GM21825 (cell line): ENCODE measurements at regions not wholly inside any gene's neighbourhood (a gene's known extent, or its start where the extent isn't known, plus 50 kb on each side); places are given as distances from the start of the nearest gene placed in this dataset.

Experiments
- ATAC-seq: cut with Tn5 transposase; IDR thresholded peaks from one replicate; pipeline ENCODE4 v1.9.1; 2021; ENCODE audit warnings: mild to moderate bottlenecking, moderate library complexity; ENCODE audit not compliant: unreplicated experiment

DNA sequence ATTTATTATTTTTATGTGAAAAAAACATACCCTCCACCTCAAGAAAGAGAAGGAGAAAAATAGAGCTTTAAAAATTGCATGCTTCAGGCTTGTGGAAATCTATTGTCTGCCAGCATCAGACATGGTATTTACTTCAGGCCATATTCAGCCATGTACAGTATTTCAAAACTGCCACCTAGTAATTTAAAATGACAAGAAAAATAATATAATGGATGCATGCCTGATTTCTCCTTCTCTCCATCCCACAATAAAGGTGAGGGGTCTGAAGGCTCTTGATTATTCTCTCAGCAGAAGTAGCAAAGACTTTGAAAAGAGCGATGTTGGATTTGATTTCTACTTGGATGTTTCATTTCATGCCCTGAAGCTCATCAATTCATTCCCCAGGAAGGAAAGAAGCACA lies 250.7 kb downstream of the TBC1D4 start:
- ATAC-seq: no peak

DNA sequence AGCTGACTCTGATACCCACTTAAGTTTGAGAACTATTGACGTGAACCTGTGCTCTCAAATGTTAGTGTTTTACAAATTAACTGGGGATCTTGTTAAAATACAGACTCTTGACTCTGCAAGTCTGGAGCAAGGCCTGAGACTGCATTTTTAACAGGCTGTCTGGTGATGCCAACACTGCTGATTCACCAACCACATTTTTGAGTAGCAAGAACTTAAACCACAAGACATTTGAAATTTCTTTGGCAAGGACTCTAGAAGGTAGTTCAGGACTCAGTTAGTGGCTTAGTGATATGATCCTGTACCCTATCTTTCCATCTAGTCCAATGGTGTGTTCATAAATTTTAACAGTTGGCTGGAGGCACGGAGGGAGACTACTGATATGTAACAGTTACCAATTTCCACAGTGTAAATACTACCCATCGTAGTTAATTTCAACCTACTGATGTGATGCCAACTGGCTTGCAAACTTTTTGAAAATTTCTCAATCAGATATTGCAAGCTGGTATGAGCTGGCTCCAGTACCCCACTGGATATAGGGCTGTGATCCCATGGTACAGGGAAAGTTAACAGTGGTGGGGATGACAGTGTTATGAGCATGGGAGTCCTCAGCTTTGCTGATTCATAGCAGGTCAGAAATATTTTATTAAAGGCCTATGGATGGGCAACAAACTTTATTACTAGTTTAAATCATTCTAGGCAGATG lies 255.1 kb downstream of the TBC1D4 start:
- ATAC-seq: no peak

DNA sequence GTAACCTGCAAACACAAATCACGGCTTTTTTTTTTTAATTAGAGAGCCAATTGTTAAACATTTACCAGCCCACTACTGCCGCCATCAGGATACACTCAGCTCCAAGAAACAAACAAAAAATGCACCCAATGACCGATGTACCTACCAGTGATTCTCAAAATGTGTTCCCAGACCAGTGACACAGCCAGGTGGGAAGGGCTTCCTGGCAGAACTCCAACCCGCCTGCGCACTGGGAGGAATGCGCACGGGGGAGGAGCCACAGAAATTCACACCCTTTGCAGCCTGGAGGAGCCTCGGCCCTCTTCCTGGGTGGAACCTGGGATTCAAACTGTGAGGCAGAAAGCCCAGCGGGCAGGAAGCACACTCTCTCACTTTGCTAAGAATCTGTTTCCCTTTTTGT lies 255.9 kb downstream of the TBC1D4 start:
- no peak for ATAC-seq

DNA sequence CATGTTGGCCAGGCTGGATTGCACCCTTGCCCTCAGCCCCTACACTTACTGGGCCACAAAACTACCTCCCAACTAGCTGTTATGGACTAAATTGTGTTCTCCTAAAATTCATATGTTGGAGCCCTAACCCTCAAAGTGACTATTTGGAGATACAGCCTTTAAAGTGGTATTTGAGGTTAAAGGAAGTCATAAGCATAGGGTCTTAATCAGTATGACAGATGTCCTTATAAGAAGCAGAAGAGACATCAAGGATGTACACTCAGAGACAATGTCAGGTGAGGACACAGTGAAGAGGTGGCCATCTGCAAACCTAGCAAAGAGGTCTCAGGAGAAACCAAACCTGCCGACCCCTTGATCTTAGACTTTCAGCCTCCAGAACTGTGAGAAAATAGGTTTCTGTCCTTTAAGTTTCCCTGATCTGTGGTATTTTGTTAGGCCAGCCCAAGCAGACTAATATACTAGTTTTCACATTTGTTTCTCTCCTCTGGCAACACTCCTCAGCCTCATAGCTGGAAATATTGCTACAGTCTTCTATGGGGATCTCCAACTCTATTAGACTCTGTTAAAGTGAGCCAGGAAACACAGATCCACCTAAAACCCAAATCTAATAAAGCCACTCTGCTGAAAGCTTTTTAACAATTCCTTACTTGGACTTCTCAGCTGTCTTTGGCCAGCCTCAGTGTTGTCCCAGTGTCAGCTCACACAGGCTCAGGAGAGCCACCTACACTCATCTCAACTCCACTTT lies 256.5 kb downstream of the TBC1D4 start:
- ATAC-seq: no peak

DNA sequence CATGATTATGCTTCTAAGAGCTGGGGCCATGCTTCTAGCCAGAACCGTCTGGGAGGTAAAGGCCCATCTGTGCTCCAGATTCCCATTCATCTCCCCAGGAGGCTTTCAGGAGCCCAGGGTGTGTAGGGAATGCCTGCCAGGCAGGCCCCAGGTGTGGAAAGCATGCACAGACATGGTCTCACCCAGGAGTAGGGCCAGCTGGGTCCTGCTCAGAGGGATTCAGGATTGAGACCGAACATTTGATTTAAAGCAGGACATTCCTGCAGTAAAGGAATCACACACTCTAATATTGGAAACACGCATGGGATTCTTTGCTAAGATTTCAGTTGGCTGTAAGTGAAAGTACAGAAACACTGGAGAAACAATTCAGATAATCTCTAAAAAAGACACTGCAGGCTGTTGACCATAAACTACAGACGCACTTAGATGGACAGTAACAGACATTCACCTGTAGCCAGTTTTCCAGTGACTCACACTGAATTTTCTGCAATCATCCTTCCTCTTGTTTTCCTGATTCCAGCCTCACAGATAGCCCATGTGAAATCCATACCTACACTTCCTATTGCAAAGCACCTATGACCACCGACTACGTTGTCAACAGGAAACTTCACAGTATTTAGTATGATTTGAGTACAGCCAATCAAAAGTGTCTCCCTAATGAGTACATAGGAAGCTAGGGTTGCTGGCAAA lies 257.8 kb downstream of the TBC1D4 start:
- ATAC-seq: no peak

DNA sequence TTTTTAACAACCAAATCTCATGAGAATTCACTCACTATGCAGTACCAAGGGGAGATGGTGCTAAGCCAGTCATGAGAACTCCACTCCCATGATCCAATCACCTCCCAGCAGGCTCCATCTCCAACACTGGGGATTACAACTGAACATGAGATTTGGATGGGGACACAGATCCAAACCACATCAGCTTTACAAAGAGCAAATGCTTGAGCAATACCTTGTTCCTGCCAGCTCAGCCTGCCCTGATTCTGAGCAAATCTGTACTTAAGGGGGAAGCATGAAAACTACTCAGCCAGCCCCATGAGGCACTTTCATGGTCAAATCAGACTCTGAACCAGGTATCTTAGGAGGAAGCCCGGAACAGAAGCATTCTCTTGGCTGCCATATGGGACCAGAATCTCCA lies 259.9 kb downstream of the TBC1D4 start:
- no peak for ATAC-seq

DNA sequence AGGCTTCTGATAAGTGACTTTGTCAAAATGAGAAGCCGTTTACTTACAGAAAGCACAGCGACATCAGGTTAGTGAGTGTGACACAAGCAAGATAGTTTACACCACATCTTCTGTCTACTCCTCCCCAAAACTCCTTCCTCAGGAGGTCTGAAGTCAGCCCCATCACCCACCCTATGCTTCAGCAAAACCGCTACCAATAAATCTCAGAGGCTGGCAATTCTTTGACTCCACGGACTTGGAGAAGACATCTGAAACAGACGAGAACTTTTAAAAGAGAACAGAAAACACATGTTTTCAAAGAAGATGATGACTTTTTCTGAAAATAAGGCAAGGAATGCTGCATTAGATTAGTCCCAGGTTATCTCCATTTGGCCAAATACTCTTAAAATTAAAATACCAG lies 261.1 kb downstream of the TBC1D4 start:
- no peak for ATAC-seq

DNA sequence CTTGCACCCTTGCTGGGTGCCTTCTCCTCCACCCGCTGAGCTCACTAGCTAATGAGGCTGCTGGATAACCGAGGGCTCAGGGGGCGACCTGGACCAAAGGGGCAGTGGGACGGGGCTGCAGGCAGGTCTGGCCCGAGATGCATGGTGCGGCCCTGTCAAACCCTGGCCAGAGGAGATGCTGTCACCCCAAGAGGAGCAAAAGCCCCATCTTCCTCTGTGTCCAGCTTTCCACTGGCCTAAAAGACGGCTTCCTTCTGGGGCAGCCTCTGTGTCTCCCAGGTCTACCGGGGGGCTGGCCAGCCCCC lies 261.8 kb downstream of the TBC1D4 start:
- ATAC-seq: no peak

DNA sequence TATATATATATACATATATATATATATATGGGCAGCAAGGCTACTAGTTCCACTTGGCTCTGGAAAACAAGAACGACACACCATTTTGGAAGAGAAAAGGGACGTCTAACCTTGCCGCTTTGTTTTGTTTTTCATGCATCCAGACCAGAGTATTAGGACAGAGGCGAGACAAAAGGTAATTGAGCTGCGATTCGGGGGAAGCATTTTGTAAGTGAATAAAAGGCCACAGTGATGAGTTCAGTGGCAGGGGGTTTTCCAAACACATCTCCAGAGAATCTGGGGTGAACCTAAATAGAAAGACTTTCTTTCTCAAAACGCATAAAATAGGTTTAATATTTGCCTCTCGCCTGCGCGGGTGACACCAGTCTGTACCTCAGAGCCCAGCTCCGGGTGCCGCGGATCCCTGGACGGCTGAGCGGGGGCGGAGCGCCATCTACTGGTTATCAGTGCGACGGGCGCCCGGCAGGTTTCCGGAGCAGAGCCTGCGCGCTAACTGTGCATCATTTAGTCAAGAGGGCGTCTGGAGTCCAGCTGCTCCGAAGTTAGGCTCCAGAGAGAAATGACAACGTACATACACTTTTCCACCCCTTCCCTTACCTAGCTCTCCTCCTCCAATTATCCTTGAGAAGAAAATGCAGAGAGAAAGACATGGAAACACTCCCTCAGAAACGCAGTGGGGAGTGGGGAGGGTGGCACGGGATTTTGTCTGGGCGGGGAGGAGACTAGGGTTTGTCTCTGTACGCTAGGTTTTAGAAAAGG lies 262.3 kb downstream of the TBC1D4 start:
- peak; percentile 99 for ATAC-seq

DNA sequence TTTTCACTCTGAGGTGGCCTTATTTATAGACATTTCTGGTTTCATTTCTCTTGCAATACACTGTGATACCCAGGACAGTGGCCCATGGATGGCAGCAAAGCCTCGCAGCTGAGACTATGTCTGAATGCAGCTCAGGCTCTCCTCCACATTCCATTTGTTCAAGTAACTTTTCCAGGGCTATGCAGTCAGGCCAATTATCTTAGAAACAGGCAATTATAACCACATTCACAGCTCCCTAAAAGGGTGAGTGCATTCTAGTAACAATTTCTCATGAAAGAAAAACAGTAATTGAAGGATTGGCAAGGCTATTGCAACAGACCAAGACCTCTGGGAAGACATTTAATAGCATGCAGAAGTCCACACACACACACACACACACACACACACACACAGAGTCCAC lies 264.0 kb downstream of the TBC1D4 start:
- ATAC-seq: no peak

DNA sequence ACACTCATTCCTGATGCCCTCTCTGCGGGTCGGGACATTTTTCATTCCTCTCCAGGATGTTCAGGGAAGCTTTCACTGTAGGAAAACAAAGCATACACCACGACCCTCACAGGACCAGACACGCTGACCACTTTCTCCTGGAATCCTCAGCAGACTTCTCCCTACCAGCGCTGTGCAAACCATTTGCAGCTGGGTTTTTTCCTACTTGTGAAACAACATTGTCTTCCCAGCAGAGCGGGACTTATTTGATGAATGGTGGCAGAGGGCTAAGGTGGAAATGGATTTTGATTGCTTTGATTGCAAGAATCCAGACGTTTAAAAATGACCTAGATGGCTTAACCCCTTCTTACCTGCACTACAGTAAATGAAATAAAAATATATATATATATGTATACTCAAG lies 265.9 kb downstream of the TBC1D4 start:
- no peak for ATAC-seq

DNA sequence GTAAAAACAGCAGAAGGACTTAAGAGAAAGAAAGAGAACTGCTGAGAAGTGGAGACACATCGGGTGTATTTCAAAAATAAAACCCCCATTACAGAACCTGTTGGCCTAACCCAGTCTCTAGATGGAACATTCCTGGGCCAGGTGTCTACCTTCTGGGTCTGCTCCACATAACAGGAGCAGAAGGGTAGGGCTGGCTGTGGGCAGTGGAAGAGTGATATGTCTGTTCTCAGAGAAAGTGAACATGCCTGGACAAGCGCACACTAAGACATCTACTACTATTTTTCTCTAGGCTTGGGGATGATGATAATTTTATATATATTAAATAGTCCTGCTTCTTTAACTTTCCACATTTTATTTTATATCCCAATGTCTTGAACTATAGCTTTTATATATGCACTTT lies 267.1 kb downstream of the TBC1D4 start:
- no peak for ATAC-seq

DNA sequence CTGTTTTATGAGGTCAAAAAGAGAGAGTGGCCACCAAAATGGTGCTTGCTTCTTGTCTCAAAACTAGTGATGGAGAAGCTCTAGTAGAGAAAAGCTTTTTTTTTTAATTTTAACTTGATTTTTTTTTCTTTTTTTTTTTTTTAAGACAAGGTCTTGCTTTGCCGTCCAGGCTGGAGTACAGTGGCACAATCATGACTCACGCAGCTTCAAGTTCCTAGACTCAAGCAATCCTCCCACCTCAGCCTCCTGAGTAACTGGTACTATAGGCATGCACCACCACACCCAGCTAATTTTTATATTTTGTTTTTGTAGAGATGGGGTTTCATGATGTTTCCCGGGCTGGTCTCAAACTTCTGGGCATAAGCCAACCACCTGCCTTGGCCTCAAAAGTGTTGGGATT lies 279.0 kb downstream of the TBC1D4 start:
- no peak for ATAC-seq

DNA sequence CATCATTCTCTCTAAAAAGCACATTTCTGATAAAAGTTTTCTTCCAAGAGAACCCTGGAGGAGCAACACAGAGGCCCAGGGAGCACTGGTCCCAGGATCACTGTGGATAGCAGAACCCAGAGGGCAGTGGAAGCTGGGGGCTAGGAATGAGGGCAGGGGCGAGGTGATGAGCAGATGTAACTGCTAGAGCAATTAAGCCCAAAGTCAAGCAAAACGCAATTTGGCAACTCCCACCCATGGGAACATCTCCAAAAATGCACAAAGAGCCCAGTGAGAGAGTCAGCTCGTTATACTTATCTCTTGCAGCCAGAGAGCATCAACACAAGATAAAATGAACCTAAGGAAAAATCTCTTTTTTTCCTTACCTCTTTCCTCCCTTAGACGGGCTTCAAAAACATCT lies 284.2 kb downstream of the TBC1D4 start:
- ATAC-seq: no peak

DNA sequence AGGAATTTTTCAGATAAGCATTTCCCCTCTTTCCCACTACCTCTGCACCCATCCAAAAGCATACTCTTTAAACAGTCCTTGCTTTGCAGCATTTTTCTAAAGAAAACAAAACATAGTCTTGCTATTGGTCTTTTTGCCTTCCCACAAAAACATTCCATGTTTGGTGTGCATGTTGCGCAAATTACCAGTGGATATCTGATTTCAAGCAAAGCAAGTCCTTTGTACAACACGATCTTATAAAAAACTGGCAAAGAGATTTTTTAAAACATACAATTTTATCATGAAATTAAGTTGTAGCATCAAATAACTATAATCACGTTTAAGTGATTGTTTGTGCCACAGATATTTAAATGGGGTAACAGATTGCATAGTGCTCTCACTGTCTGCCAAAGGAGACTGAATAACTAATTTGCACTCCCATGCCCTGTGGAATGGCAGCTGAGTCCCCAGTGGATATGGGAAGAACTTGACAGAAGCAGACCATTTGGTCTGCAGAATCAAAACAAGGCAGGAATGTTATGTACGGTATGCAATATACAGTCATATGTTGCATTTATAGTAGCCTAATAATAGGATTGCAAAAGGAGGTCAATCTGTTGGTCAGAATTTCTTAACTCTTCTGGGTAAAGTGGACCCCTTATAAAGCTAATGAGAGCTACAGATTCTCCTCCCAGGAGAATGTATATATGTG lies 285.7 kb downstream of the TBC1D4 start:
- no peak for ATAC-seq

DNA sequence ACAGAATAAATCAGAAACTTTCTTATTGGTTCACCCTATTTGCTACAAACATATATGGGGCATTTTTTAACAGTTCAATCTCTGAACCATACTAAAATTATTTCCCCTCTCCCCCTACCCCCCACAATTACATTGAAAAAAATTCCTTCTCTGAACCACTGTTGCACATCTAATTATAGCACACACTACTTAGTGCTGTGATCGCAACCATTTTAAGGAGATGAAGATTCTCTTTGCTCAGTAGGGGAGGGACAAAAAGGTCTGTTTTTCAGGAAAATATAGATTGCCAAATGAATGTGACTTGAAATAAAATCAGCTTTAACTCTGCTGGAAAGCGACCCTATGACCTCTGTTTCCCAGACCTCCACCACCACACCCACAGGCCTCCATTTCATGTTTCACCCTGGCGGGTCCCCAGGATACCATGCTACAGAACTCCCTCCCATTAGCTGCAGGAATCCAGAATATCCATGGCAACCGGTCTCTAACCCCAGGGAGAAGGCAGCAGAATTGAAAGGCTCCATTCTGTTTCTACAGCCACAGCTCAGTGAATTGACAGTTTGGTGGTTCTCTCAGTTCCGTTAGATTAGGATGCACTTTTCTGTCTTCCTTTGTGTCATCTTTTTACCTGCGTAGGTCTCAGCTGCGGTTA lies 286.3 kb downstream of the TBC1D4 start:
- no peak for ATAC-seq

DNA sequence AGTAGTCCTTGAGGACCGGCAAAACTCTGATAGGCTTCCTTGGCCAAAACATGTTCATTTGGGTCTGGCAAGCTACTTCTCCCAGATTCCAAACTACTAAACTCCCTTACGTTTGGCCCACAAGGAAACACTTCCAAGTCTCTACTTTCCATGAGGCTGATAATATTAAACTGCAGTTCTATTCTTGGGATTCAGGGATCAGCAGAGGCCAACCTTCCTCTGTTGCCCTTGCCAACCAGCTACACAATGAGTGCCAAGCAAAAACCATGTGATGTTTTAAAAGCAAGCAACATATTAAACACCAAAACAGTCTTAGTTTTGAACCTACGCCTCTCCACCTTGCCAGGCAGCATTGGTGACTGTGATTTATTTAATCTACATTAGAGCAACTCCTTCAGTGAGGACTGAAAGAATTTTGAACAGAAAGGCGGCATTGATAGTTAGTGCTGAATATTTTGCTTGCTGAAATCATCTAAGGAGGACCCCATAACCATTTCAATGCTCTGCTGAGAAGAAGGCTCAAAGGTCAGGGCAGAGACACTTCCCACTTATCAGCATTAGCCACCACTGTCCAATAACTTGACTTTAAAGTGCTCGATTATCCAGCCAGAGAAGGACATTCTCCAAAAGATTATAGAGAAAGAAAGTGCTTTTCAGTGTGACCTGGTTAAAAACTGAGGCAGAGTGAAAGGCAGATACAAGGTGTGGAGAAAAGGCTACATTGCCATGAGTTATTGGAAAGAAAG lies 287.1 kb downstream of the TBC1D4 start:
- no peak for ATAC-seq

DNA sequence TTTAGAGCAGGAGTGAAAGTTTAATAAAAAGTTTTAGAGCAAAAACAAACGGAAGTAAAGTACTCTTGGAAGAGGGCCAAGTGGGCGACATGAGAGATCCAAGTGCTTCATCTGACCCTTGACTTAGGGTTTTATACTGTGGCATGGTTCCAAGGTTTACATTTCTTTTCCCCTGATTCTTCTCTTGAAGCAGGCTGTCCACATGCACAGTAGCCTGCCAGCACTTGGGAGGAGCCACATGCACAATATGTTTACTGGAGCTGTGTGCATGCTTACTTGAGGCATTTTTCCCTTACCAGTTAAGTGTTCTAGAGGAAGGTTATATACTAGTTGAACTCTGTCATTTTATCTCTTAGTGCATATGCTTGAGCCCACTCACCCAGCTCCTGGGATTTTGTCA lies 295.6 kb downstream of the TBC1D4 start:
- ATAC-seq: no peak

DNA sequence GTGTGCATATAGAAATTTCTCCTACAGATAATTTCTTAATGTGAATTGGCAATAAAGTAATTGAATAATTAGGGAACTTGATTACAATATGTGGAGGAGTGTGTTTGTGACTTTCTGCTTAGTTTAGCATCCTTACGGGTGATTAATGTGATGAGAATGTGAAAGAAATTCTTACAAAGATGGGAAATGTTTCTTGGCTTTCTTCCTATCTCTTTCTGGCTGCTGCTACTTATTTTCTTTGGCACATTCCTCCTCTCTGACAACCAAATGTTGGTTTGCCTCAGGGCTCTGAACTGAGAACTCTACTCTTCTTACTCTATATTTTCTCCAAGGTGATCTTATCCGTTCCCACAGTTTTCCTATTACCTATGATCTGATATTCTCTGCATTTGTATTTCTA lies 300.1 kb downstream of the TBC1D4 start:
- no peak for ATAC-seq
